Kidney (tissue), 13 donors: ENCODE measurements at regions not wholly inside any gene's neighbourhood (a gene's known extent, or its start where the extent isn't known, plus 50 kb on each side); places are given as distances from the start of the nearest gene placed in this dataset.
A peak's percentile ranks its signal among the peaks of the same experiment; 100 is the strongest.

Experiments
- DNase-seq, 5 donors: peaks; one replicate each; pipeline ENCODE4 v3.0.0-alpha.2; 2013 to 2020
- FAIRE-seq: peaks from 2 replicates; lab custom pipeline; 2012; peaks lifted over from hg19 to GRCh38; lab: Jason Lieb, UNC
- H3K27ac ChIP-seq, 2 donors: one replicate each; pipeline ENCODE4 v1.7.0; 2013; ENCODE audit warnings: low read depth in 2 of 2, low read length in 2 of 2, inconsistent platforms in 1 of 2
- H3K27me3 ChIP-seq: one replicate; pipeline ENCODE4 v1.7.1; 2013; ENCODE audit warnings: low read length, inconsistent platforms; ENCODE audit not compliant: control insufficient read depth, insufficient read depth
- H3K36me3 ChIP-seq, 3 donors: one replicate each; pipeline versions ENCODE4 v1.7.0 to v1.7.1; 2013; ENCODE audit warnings: low read length in 3 of 3, control low read depth in 1 of 3, inconsistent platforms in 1 of 3; ENCODE audit not compliant: insufficient read depth in 3 of 3, control insufficient read depth in 2 of 3
- H3K4me1 ChIP-seq, 3 donors: one replicate each; pipeline versions ENCODE4 v1.7.0 to v1.7.1; 2013; ENCODE audit warnings: low read length in 3 of 3, inconsistent platforms in 1 of 3, low read depth in 1 of 3; ENCODE audit not compliant: control insufficient read depth in 2 of 3, insufficient read depth in 2 of 3
- H3K4me3 ChIP-seq, 3 donors: one replicate each; pipeline versions ENCODE4 v1.7.0 to v1.8.1; 2013; ENCODE audit warnings: low read length in 3 of 3, control low read depth in 1 of 3, inconsistent platforms in 1 of 3
- H3K9ac ChIP-seq, 3 donors: one replicate each; pipeline versions ENCODE4 v1.7.0 to v1.7.1; 2013; ENCODE audit warnings: low read length in 3 of 3, control low read depth in 1 of 3, inconsistent platforms in 1 of 3
- H3K9me3 ChIP-seq, 3 donors: one replicate each; pipeline versions ENCODE4 v1.7.0 to v1.7.1; 2013; ENCODE audit warnings: low read length in 3 of 3, control low read depth in 1 of 3, inconsistent platforms in 1 of 3; ENCODE audit not compliant: control insufficient read depth in 2 of 3, insufficient read depth in 1 of 3
- intact Hi-C: fragments of 100-400 bp; cut with DNase I; formaldehyde crosslinking; loops from one replicate; pipeline ENCODE4 v1.11.1; 2022
- TF ChIP-seq, protein P1 (sequence below): IDR thresholded peaks from 3 replicates; pipeline ENCODE4 v1.5.1; 2012; ENCODE audit warnings: mild to moderate bottlenecking, moderate library complexity, borderline replicate concordance; ENCODE audit not compliant: insufficient read depth; ENCODE audit errors: extremely low read depth
- donor health status: control.
- donor health status: control.
- donor health status: control.
- donor health status: control.
- donor health status: control.
- donor health status: DM: yes; HTN: yes; CAD: no.
- donor health status: Normal renal cell carcinoma (clear cell type).

- peak in 1 of 5 donors; percentile 64 for DNase-seq
- Histone ChIP-seq H3K9ac (no peak overlapping the region), H3K9me3 (no peaks in the 10 kb centered on the region), H3K27me3 (no peaks in the 10 kb centered on the region), H3K36me3 (no peaks in the 10 kb centered on the region), H3K27ac (no peak overlapping the region), H3K4me3 (no peak overlapping the region), H3K4me1 (no peaks in the 10 kb centered on the region)
- FAIRE-seq = no peak
- intact Hi-C loops = no loop called here
- TF ChIP-seq, protein P1, sequence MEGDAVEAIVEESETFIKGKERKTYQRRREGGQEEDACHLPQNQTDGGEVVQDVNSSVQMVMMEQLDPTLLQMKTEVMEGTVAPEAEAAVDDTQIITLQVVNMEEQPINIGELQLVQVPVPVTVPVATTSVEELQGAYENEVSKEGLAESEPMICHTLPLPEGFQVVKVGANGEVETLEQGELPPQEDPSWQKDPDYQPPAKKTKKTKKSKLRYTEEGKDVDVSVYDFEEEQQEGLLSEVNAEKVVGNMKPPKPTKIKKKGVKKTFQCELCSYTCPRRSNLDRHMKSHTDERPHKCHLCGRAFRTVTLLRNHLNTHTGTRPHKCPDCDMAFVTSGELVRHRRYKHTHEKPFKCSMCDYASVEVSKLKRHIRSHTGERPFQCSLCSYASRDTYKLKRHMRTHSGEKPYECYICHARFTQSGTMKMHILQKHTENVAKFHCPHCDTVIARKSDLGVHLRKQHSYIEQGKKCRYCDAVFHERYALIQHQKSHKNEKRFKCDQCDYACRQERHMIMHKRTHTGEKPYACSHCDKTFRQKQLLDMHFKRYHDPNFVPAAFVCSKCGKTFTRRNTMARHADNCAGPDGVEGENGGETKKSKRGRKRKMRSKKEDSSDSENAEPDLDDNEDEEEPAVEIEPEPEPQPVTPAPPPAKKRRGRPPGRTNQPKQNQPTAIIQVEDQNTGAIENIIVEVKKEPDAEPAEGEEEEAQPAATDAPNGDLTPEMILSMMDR = no peak
Measured at GRCh38 chr5:135251093-135251492, 147.9 kb downstream of the MACROH2A1 start.

DNA sequence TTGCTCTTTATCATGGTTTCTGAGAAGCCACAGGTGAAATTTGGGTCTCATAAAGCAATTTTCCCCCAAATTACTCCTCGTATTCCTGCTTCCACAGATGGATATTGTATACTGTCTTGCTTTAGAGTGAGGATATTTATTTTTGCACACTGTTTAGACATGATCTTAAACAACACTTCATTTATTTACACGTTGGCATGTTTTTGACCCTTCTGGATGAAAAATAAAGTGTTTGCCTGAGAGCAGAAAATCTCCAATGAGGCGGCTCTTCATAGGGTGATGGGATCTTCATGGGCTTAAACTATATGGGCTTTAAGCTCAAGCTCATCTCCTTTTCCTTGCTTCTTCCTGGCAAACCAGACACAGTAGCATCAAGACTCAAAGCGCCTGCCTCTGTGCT lies 148.4 kb downstream of the MACROH2A1 start:
- intact Hi-C loops = no loop called here
- DNase-seq (no peak), FAIRE-seq (no peak)
- no peak overlapping the region for H3K9ac ChIP-seq
- no peak overlapping the region for H3K4me3 ChIP-seq
- no peaks in the 10 kb centered on the region for H3K27me3 ChIP-seq
- H3K27ac ChIP-seq = no peak overlapping the region
- no peaks in the 10 kb centered on the region for H3K4me1 ChIP-seq
- H3K36me3 ChIP-seq = no peaks in the 10 kb centered on the region
- H3K9me3 ChIP-seq = no peaks in the 10 kb centered on the region
- TF ChIP-seq, protein P1 = no peak

DNA sequence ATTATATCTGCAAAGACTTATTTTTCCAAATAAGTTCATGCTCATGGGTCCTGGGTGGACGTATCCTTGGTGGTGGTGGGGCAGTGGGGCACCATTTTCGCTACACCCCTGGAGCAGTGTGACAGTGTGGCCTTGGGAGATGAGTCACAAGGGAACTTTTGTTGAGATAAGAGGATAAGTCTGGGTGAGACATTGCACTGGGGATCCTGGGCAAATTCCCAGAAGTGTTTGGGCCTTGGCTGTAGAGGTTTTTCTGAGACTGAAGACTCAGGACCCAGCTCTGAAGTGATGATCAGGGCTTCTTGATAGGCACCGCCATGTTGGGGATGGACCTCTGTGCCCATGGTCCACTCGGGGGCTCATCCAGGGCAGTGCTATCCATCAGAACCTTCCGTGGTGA lies 149.4 kb downstream of the MACROH2A1 start:
- H3K4me3 ChIP-seq = no peak overlapping the region
- H3K36me3 ChIP-seq = no peaks in the 10 kb centered on the region
- intact Hi-C loops = no loop called here
- DNase-seq = no peak
- no peaks in the 10 kb centered on the region for H3K9me3 ChIP-seq
- no peak overlapping the region for H3K27ac ChIP-seq
- no peaks in the 10 kb centered on the region for H3K4me1 ChIP-seq
- TF ChIP-seq, protein P1 = no peak
- no peaks in the 10 kb centered on the region for H3K27me3 ChIP-seq
- H3K9ac ChIP-seq = no peak overlapping the region
- no peak for FAIRE-seq

DNA sequence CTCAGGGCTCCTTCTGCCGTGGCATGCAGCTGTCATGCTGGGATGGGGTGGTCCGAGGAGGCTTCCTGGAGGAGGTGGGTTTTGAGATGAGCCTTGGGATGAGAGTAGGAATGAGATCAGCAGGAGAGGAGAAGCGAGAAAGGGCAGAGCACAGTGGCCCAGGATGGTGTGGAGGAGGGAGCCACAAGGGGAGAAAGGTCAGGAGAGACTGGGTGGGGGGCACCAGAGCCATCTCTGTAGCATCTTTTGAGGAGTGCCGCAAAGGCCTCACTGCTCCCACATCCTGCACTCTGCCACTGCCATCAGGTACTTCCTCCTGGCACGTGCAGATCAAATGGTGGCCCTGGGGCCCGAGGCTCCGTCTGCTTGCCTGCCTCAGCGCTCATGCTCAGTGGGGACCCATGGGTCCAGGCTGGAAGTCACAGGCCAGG lies 150.2 kb downstream of the MACROH2A1 start:
- TF ChIP-seq, protein P1 = no peak
- no peak overlapping the region for H3K9ac ChIP-seq

More for the DNA sequence above, 150.2 kb downstream of the MACROH2A1 start:
- FAIRE-seq (no peak), DNase-seq (peak in 1 of 5 donors; percentile 16)
- Histone ChIP-seq H3K36me3 (no peaks in the 10 kb centered on the region), H3K27me3 (no peaks in the 10 kb centered on the region), H3K27ac (no peak overlapping the region), H3K9me3 (no peaks in the 10 kb centered on the region), H3K4me1 (no peaks in the 10 kb centered on the region), H3K4me3 (no peak overlapping the region)
- intact Hi-C loops = no loop called here
